DND-41 (cell line): ENCODE measurements at regions not wholly inside any gene's neighbourhood (a gene's known extent, or its start where the extent isn't known, plus 50 kb on each side); places are given as distances from the start of the nearest gene placed in this dataset.
"Not testable (repeated sequence)": the region's sequence is repeated elsewhere in the genome, so short reads cannot be mapped to it uniquely, and the experiment has no call there.

Experiments used
- ATAC-seq: fragments of 200-7000 bp; cut with Tn5 transposase; 3 replicates; pipeline ENCODE4 v1.9.1; 2021; ENCODE audit warnings: low read depth; ENCODE audit not compliant: insufficient read depth
- DNase-seq: peaks from one replicate; pipeline ENCODE4 v3.0.0-alpha.2; 2020
- H2AFZ ChIP-seq: 2 replicates; pipeline ENCODE4 v1.6.0; 2012; ENCODE audit warnings: low read depth, low read length
- H3K27ac ChIP-seq: 2 replicates; pipeline ENCODE4 v1.5.1; 2012; ENCODE audit warnings: low read length, inconsistent platforms
- H3K27me3 ChIP-seq: fragments of 200-600 bp; sonication (generic); 2 replicates; pipeline ENCODE4 v1.6.0; 2012; ENCODE audit warnings: low read length, mild to moderate bottlenecking, inconsistent platforms; ENCODE audit not compliant: insufficient read depth, poor library complexity
- H3K36me3 ChIP-seq: 2 replicates; pipeline ENCODE4 v1.5.1; 2012; ENCODE audit warnings: low read length, inconsistent platforms; ENCODE audit not compliant: insufficient read depth
- H3K4me1 ChIP-seq: 2 replicates; pipeline ENCODE4 v1.5.1; 2012; ENCODE audit warnings: mild to moderate bottlenecking, low read length; ENCODE audit not compliant: insufficient read depth
- H3K4me2 ChIP-seq: 2 replicates; pipeline ENCODE4 v1.6.0; 2012; ENCODE audit warnings: mild to moderate bottlenecking, moderate library complexity, low read length, inconsistent platforms; ENCODE audit not compliant: insufficient read depth
- H3K4me3 ChIP-seq, 2 experiments: fragments of 200-600 bp in 1 of 2; shearing (Covaris generic) in 1 of 2; 2 replicates each; pipeline ENCODE4 v1.5.1; 2012 to 2016; ENCODE audit warnings: inconsistent platforms in 2 of 2, low read length in 2 of 2, mild to moderate bottlenecking in 2 of 2, low read depth in 1 of 2, moderate library complexity in 1 of 2
- H3K79me2 ChIP-seq: 2 replicates; pipeline ENCODE4 v1.6.0; 2012; ENCODE audit warnings: low read length, inconsistent platforms; ENCODE audit not compliant: insufficient read depth
- H3K9ac ChIP-seq: 2 replicates; pipeline ENCODE4 v1.6.0; 2012; ENCODE audit warnings: low read depth, mild to moderate bottlenecking, inconsistent platforms, low read length, moderate library complexity
- H3K9me3 ChIP-seq: 2 replicates; pipeline ENCODE4 v1.5.1; 2012; ENCODE audit warnings: low read length, moderate library complexity, mild to moderate bottlenecking, inconsistent platforms; ENCODE audit not compliant: insufficient read depth, severe bottlenecking
- H4K20me1 ChIP-seq: 2 replicates; pipeline ENCODE4 v1.6.0; 2012; ENCODE audit warnings: low read length; ENCODE audit not compliant: insufficient read depth
- EZH2 ChIP-seq: IDR thresholded peaks from 3 replicates; pipeline ENCODE4 v1.6.1; 2012; ENCODE audit warnings: borderline replicate concordance, low read depth, mild to moderate bottlenecking, moderate library complexity, low read length, inconsistent platforms; ENCODE audit not compliant: severe bottlenecking
- TF ChIP-seq, protein P1 (sequence below): IDR thresholded peaks from 2 replicates; pipeline ENCODE4 v1.5.1; 2012; ENCODE audit warnings: borderline replicate concordance, low read length, moderate library complexity, mild to moderate bottlenecking; ENCODE audit not compliant: poor library complexity, severe bottlenecking; ENCODE audit errors: extremely low read depth

GRCh38 chr2:190005513-190005912 is 57.0 kb downstream of the MSTN start:
- Histone ChIP-seq H3K27me3 (no peaks in the 10 kb centered on the region), H3K9ac (no peak overlapping the region), H3K4me3 (no peak overlapping the region), H3K9me3 (no peaks in the 10 kb centered on the region), H3K36me3 (no peaks in the 10 kb centered on the region), H2AFZ (no peak overlapping the region), H4K20me1 (no peaks in the 10 kb centered on the region), H3K4me1 (no peaks in the 10 kb centered on the region), H3K4me2 (no peak overlapping the region), H3K79me2 (no peaks in the 10 kb centered on the region), H3K27ac (no peak overlapping the region)
- no peak for DNase-seq
- no peak for ATAC-seq
- TF ChIP-seq, protein P1, sequence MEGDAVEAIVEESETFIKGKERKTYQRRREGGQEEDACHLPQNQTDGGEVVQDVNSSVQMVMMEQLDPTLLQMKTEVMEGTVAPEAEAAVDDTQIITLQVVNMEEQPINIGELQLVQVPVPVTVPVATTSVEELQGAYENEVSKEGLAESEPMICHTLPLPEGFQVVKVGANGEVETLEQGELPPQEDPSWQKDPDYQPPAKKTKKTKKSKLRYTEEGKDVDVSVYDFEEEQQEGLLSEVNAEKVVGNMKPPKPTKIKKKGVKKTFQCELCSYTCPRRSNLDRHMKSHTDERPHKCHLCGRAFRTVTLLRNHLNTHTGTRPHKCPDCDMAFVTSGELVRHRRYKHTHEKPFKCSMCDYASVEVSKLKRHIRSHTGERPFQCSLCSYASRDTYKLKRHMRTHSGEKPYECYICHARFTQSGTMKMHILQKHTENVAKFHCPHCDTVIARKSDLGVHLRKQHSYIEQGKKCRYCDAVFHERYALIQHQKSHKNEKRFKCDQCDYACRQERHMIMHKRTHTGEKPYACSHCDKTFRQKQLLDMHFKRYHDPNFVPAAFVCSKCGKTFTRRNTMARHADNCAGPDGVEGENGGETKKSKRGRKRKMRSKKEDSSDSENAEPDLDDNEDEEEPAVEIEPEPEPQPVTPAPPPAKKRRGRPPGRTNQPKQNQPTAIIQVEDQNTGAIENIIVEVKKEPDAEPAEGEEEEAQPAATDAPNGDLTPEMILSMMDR: no peak
- no peak for TF ChIP-seq EZH2

DNA sequence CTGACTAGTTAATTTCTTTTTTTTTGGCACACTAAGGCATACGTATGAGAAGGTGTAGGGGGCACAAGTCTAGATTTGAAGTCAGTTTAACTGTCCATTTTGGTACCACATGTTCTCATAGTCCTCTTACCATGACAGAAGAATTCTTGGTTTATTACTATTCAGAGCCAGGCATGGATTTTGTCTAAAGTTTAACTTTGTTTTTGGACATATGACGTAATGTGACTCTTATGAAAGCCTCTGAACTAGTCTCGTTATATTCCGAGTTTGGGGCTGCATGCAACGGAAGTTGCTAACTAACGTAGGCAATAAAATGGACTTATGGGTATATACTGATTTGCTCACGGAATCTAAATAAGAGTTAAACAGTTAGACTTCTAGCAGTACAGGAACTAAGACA is 62.9 kb downstream of the MSTN start:
- Histone ChIP-seq H3K36me3 (no peaks in the 10 kb centered on the region), H3K9ac (no peak overlapping the region), H2AFZ (no peak overlapping the region), H4K20me1 (no peaks in the 10 kb centered on the region), H3K27ac (no peak overlapping the region), H3K27me3 (no peaks in the 10 kb centered on the region), H3K4me2 (no peak overlapping the region), H3K4me3 (no peak overlapping the region), H3K79me2 (no peaks in the 10 kb centered on the region), H3K4me1 (no peaks in the 10 kb centered on the region), H3K9me3 (peaks cover 4% of the 10 kb centered on the region)
- no peak for DNase-seq
- TF ChIP-seq, protein P1: no peak
- TF ChIP-seq EZH2: no peak
- no peak for ATAC-seq

GRCh38 chr2:189998665-189999064 is 63.9 kb downstream of the MSTN start:
- H2AFZ ChIP-seq, H3K27me3 ChIP-seq, H3K4me1 ChIP-seq, H4K20me1 ChIP-seq, H3K36me3 ChIP-seq, H3K4me3 ChIP-seq, H3K9ac ChIP-seq, H3K9me3 ChIP-seq, H3K27ac ChIP-seq, H3K79me2 ChIP-seq, DNase-seq, H3K4me2 ChIP-seq, ATAC-seq: not testable (repeated sequence)

DNA sequence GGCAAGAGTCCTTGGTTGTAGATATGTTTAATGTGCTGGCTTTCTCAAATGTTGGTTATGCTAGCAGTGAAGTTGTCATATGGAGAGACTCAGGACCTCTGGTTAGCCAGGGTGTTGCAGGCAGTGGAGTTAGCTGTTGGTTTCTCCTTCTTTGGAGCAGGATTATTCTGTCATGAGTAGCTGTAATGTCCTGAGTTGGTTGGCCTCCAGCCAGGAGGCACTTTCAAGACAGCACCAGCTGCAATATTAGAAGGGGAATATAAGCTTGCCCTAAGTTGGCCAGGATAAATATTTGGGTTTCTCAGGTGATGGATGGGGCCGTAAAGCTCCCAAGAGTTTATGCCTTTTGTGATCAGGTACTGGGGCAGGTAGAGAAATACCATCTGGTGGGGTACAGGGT is 65.5 kb downstream of the MSTN start:
- H3K27me3 ChIP-seq: no peaks in the 10 kb centered on the region
- peaks cover 4% of the 10 kb centered on the region for H3K9me3 ChIP-seq
- no peaks in the 10 kb centered on the region for H3K36me3 ChIP-seq
- H4K20me1 ChIP-seq: no peaks in the 10 kb centered on the region
- no peak overlapping the region for H2AFZ ChIP-seq
- DNase-seq (no peak), ATAC-seq (no peak)
- H3K9ac ChIP-seq: no peak overlapping the region
- H3K27ac ChIP-seq: no peak overlapping the region
- TF ChIP-seq, protein P1: no peak
- TF ChIP-seq EZH2: no peak
- no peaks in the 10 kb centered on the region for H3K79me2 ChIP-seq
- H3K4me3 ChIP-seq: no peak overlapping the region
- H3K4me1 ChIP-seq: no peaks in the 10 kb centered on the region
- H3K4me2 ChIP-seq: no peak overlapping the region
